HepG2 (cell line): ENCODE measurements at regions not wholly inside any gene's neighbourhood (a gene's known extent, or its start where the extent isn't known, plus 50 kb on each side); places are given as distances from the start of the nearest gene placed in this dataset.

Experiments used
- ARNTL ChIP-seq: sonication (generic); formaldehyde crosslinking; IDR thresholded peaks from 2 replicates; pipeline ENCODE4 v1.4.0; 2020; ENCODE audit warnings: mild to moderate bottlenecking, missing genetic modification reagents
- CBX1 ChIP-seq: IDR thresholded peaks from one replicate; pipeline ENCODE4 v1.6.1; 2016; ENCODE audit warnings: antibody characterized with exemption, low read depth
- CCAR2 ChIP-seq: fragments of 200-400 bp; formaldehyde crosslinking; optimal IDR thresholded peaks from 2 replicates; pipeline ENCODE3; 2018; ENCODE audit warnings: low read depth, mild to moderate bottlenecking, low read length, moderate library complexity
- CHCHD3 ChIP-seq: sonication (generic); formaldehyde crosslinking; IDR thresholded peaks from 2 replicates; pipeline ENCODE4 v1.8.0; 2022; ENCODE audit warnings: mild to moderate bottlenecking, missing genetic modification reagents, moderate library complexity
- HDAC2 ChIP-seq: sonication (generic); formaldehyde crosslinking; IDR thresholded peaks from 2 replicates; pipeline ENCODE4 v1.4.0; 2020; ENCODE audit warnings: missing genetic modification reagents
- MLXIP ChIP-seq: sonication (generic); formaldehyde crosslinking; IDR thresholded peaks from 2 replicates; pipeline ENCODE4 v1.9.0; 2021; ENCODE audit warnings: missing genetic modification reagents, borderline replicate concordance
- NR1H2 ChIP-seq: sonication (generic); formaldehyde crosslinking; IDR thresholded peaks from 2 replicates; pipeline ENCODE4 v1.8.1; 2022; ENCODE audit warnings: low read depth, missing genetic modification reagents, borderline replicate concordance
- SP5 ChIP-seq: IDR thresholded peaks from 2 replicates; pipeline ENCODE4 v1.6.1; 2016; ENCODE audit warnings: low read depth, borderline replicate concordance
- TFDP2 ChIP-seq: sonication (generic); formaldehyde crosslinking; IDR thresholded peaks from 2 replicates; pipeline ENCODE4 v1.4.0; 2020; ENCODE audit warnings: missing genetic modification reagents
- ZBTB40 ChIP-seq, 2 experiments: fragments of 450-650 bp in 1 of 2; sonication (generic) in 1 of 2; formaldehyde crosslinking in 1 of 2; IDR thresholded peaks; 2 replicates each; pipeline versions ENCODE4 v1.6.1 to v1.8.0; 2016 to 2022; ENCODE audit warnings: antibody characterized with exemption in 1 of 2, mild to moderate bottlenecking in 1 of 2, missing genetic modification reagents in 1 of 2
- ZFP91 ChIP-seq: sonication (generic); formaldehyde crosslinking; IDR thresholded peaks from 2 replicates; pipeline ENCODE4 v1.9.0; 2022; ENCODE audit warnings: missing genetic modification reagents, mild to moderate bottlenecking, borderline replicate concordance
- ZFYVE20 ChIP-seq: sonication (generic); formaldehyde crosslinking; IDR thresholded peaks from 2 replicates; pipeline ENCODE4 v1.8.0; 2023; ENCODE audit warnings: low read depth, mild to moderate bottlenecking, moderate library complexity, missing genetic modification reagents, borderline replicate concordance
- ZNF205 ChIP-seq: IDR thresholded peaks from 2 replicates; pipeline ENCODE4 v1.6.1; 2018; ENCODE audit warnings: missing biosample characterization, missing genetic modification reagents
- ZNF296 ChIP-seq: sonication (generic); formaldehyde crosslinking; conservative IDR thresholded peaks from 2 replicates; pipeline ENCODE4 v1.5.0; 2020; ENCODE audit warnings: mild to moderate bottlenecking, missing genetic modification reagents
- ZNF430 ChIP-seq: sonication (generic); formaldehyde crosslinking; IDR thresholded peaks from 2 replicates; pipeline ENCODE4 v1.9.0; 2021; ENCODE audit warnings: mild to moderate bottlenecking, missing genetic modification reagents
- ZNF598 ChIP-seq: sonication (generic); formaldehyde crosslinking; IDR thresholded peaks from 2 replicates; pipeline ENCODE4 v1.5.1; 2020; ENCODE audit warnings: mild to moderate bottlenecking, missing genetic modification reagents, borderline replicate concordance

- TF ChIP-seq ZBTB40 (IDR thresholded peaks at IDR 0.05) (no peak), ZBTB40 (CRISPR knock-in tag; IDR thresholded peaks at IDR 0.05) (no peak), CHCHD3 (no peak), TFDP2 (CRISPR knock-in tag) (no peak), NR1H2 (no peak), ZNF430 (CRISPR knock-in tag) (no peak), CBX1 (no peak), ZNF205 (CRISPR knock-in tag) (no peak), ZNF296 (CRISPR knock-in tag) (no peak), ZFYVE20 (CRISPR knock-in tag) (no peak), HDAC2 (peak; percentile 47; the same call in 1 of the 2 replicates), ZFP91 (CRISPR knock-in tag) (no peak), SP5 (peak; percentile 78; the same call in 1 of the 2 replicates), MLXIP (no peak), ARNTL (CRISPR knock-in tag) (no peak), ZNF598 (no peak), CCAR2 (no peak)
Observed at GRCh38 chr6:3546121-3546520, 89.3 kb upstream of the SLC22A23 start (continued).
